ENCODE measurements at regions not wholly inside any gene's neighbourhood (a gene's known extent, or its start where the extent isn't known, plus 50 kb on each side); places are given as distances from the start of the nearest gene placed in this dataset.

GRCh38 chr2:104430852-104431251, 423.1 kb upstream of the POU3F3 start:
- Histone ChIP-seq H3K4me3 (ENCODE audit: low read length) (no peak overlapping the region), H3K27ac (ENCODE audit: low read depth, low read length) (no peak overlapping the region), H3K9ac (ENCODE audit: low read length) (no peak overlapping the region), H3K4me1 (ENCODE audit: control insufficient read depth, insufficient read depth, low read length) (no peaks in the 10 kb centered on the region), H3K36me3 (ENCODE audit: control insufficient read depth, insufficient read depth, low read length) (no peaks in the 10 kb centered on the region), H3K27me3 (ENCODE audit: control insufficient read depth, insufficient read depth, low read length) (no peaks in the 10 kb centered on the region)

GRCh38 chr2:104431701-104432121, 422.2 kb upstream of the POU3F3 start:
- no peaks in the 10 kb centered on the region for H3K36me3 ChIP-seq (ENCODE audit: control insufficient read depth, insufficient read depth, low read length)
- H3K4me3 ChIP-seq (ENCODE audit: low read length): no peak overlapping the region
- H3K4me1 ChIP-seq (ENCODE audit: control insufficient read depth, insufficient read depth, low read length): no peaks in the 10 kb centered on the region
- no peak overlapping the region for H3K27ac ChIP-seq (ENCODE audit: low read depth, low read length)
- no peaks in the 10 kb centered on the region for H3K27me3 ChIP-seq (ENCODE audit: control insufficient read depth, insufficient read depth, low read length)
- H3K9ac ChIP-seq (ENCODE audit: low read length): no peak overlapping the region

- Histone ChIP-seq H3K27ac (ENCODE audit: low read depth, low read length) (no peak overlapping the region), H3K36me3 (ENCODE audit: control insufficient read depth, insufficient read depth, low read length) (no peaks in the 10 kb centered on the region), H3K4me3 (ENCODE audit: low read length) (no peak overlapping the region), H3K4me1 (ENCODE audit: control insufficient read depth, insufficient read depth, low read length) (no peaks in the 10 kb centered on the region), H3K9ac (ENCODE audit: low read length) (no peak overlapping the region), H3K27me3 (ENCODE audit: control insufficient read depth, insufficient read depth, low read length) (no peaks in the 10 kb centered on the region)
These were observed 421.5 kb upstream of the POU3F3 start for GRCh38 chr2:104432401-104432800.

GRCh38 chr2:104432991-104433390, 420.9 kb upstream of the POU3F3 start:
- Histone ChIP-seq H3K9ac (ENCODE audit: low read length) (no peak overlapping the region), H3K36me3 (ENCODE audit: control insufficient read depth, insufficient read depth, low read length) (no peaks in the 10 kb centered on the region), H3K4me1 (ENCODE audit: control insufficient read depth, insufficient read depth, low read length) (no peaks in the 10 kb centered on the region), H3K27me3 (ENCODE audit: control insufficient read depth, insufficient read depth, low read length) (no peaks in the 10 kb centered on the region), H3K27ac (ENCODE audit: low read depth, low read length) (no peak overlapping the region), H3K4me3 (ENCODE audit: low read length) (no peak overlapping the region)

- Histone ChIP-seq H3K4me3 (ENCODE audit: low read length) (no peak overlapping the region), H3K36me3 (ENCODE audit: control insufficient read depth, insufficient read depth, low read length) (no peaks in the 10 kb centered on the region), H3K9ac (ENCODE audit: low read length) (no peak overlapping the region), H3K27ac (ENCODE audit: low read depth, low read length) (no peak overlapping the region), H3K27me3 (ENCODE audit: control insufficient read depth, insufficient read depth, low read length) (no peaks in the 10 kb centered on the region), H3K4me1 (ENCODE audit: control insufficient read depth, insufficient read depth, low read length) (no peaks in the 10 kb centered on the region)
These were observed 420.3 kb upstream of the POU3F3 start for GRCh38 chr2:104433657-104434056.

GRCh38 chr2:104434318-104434792, 419.6 kb upstream of the POU3F3 start:
- Histone ChIP-seq H3K27me3 (ENCODE audit: control insufficient read depth, insufficient read depth, low read length) (no peaks in the 10 kb centered on the region), H3K4me3 (ENCODE audit: low read length) (no peak overlapping the region), H3K27ac (ENCODE audit: low read depth, low read length) (no peak overlapping the region), H3K9ac (ENCODE audit: low read length) (no peak overlapping the region), H3K4me1 (ENCODE audit: control insufficient read depth, insufficient read depth, low read length) (no peaks in the 10 kb centered on the region), H3K36me3 (ENCODE audit: control insufficient read depth, insufficient read depth, low read length) (no peaks in the 10 kb centered on the region)

- no peaks in the 10 kb centered on the region for H3K27me3 ChIP-seq (ENCODE audit: control insufficient read depth, insufficient read depth, low read length)
- no peaks in the 10 kb centered on the region for H3K4me1 ChIP-seq (ENCODE audit: control insufficient read depth, insufficient read depth, low read length)
- H3K4me3 ChIP-seq (ENCODE audit: low read length): no peak overlapping the region
- H3K36me3 ChIP-seq (ENCODE audit: control insufficient read depth, insufficient read depth, low read length): no peaks in the 10 kb centered on the region
- H3K9ac ChIP-seq (ENCODE audit: low read length): no peak overlapping the region
- H3K27ac ChIP-seq (ENCODE audit: low read depth, low read length): no peak overlapping the region
These were observed 418.9 kb upstream of the POU3F3 start for GRCh38 chr2:104434966-104435365.

GRCh38 chr2:104438481-104438880, 415.4 kb upstream of the POU3F3 start:
- no peaks in the 10 kb centered on the region for H3K36me3 ChIP-seq (ENCODE audit: control insufficient read depth, insufficient read depth, low read length)
- no peak overlapping the region for H3K4me3 ChIP-seq (ENCODE audit: low read length)

GRCh38 chr2:104443145-104443544, 410.8 kb upstream of the POU3F3 start:
- H3K4me3 ChIP-seq (ENCODE audit: low read length): no peak overlapping the region
- no peaks in the 10 kb centered on the region for H3K4me1 ChIP-seq (ENCODE audit: control insufficient read depth, insufficient read depth, low read length)
- no peaks in the 10 kb centered on the region for H3K27me3 ChIP-seq (ENCODE audit: control insufficient read depth, insufficient read depth, low read length)
- H3K36me3 ChIP-seq (ENCODE audit: control insufficient read depth, insufficient read depth, low read length): no peaks in the 10 kb centered on the region
- H3K9ac ChIP-seq (ENCODE audit: low read length): no peak overlapping the region
- H3K27ac ChIP-seq (ENCODE audit: low read depth, low read length): no peak overlapping the region

More at GRCh38 chr2:104438481-104438880, 415.4 kb upstream of the POU3F3 start:
- no peak overlapping the region for H3K27ac ChIP-seq (ENCODE audit: low read depth, low read length)
- no peaks in the 10 kb centered on the region for H3K27me3 ChIP-seq (ENCODE audit: control insufficient read depth, insufficient read depth, low read length)
- H3K9ac ChIP-seq (ENCODE audit: low read length): no peak overlapping the region
- H3K4me1 ChIP-seq (ENCODE audit: control insufficient read depth, insufficient read depth, low read length): no peaks in the 10 kb centered on the region

GRCh38 chr2:104444392-104444791, 409.5 kb upstream of the POU3F3 start:
- no peaks in the 10 kb centered on the region for H3K36me3 ChIP-seq (ENCODE audit: control insufficient read depth, insufficient read depth, low read length)
- no peak overlapping the region for H3K4me3 ChIP-seq (ENCODE audit: low read length)
- no peaks in the 10 kb centered on the region for H3K4me1 ChIP-seq (ENCODE audit: control insufficient read depth, insufficient read depth, low read length)
- no peak overlapping the region for H3K9ac ChIP-seq (ENCODE audit: low read length)
- no peak overlapping the region for H3K27ac ChIP-seq (ENCODE audit: low read depth, low read length)
- H3K27me3 ChIP-seq (ENCODE audit: control insufficient read depth, insufficient read depth, low read length): no peaks in the 10 kb centered on the region

- Histone ChIP-seq H3K9ac (ENCODE audit: low read length) (no peak overlapping the region), H3K4me1 (ENCODE audit: control insufficient read depth, insufficient read depth, low read length) (no peaks in the 10 kb centered on the region), H3K27me3 (ENCODE audit: control insufficient read depth, insufficient read depth, low read length) (no peaks in the 10 kb centered on the region), H3K4me3 (ENCODE audit: low read length) (no peak overlapping the region), H3K27ac (ENCODE audit: low read depth, low read length) (no peak overlapping the region), H3K36me3 (ENCODE audit: control insufficient read depth, insufficient read depth, low read length) (no peaks in the 10 kb centered on the region)
These were observed 409.0 kb upstream of the POU3F3 start for GRCh38 chr2:104444889-104445288.

- no peaks in the 10 kb centered on the region for H3K4me1 ChIP-seq (ENCODE audit: control insufficient read depth, insufficient read depth, low read length)
- H3K27ac ChIP-seq (ENCODE audit: low read depth, low read length): no peak overlapping the region
- H3K4me3 ChIP-seq (ENCODE audit: low read length): no peak overlapping the region
- no peaks in the 10 kb centered on the region for H3K27me3 ChIP-seq (ENCODE audit: control insufficient read depth, insufficient read depth, low read length)
- H3K36me3 ChIP-seq (ENCODE audit: control insufficient read depth, insufficient read depth, low read length): no peaks in the 10 kb centered on the region
- H3K9ac ChIP-seq (ENCODE audit: low read length): no peak overlapping the region
These were observed 406.0 kb upstream of the POU3F3 start for GRCh38 chr2:104447831-104448434.

- H3K9ac ChIP-seq (ENCODE audit: low read length): no peak overlapping the region
- no peaks in the 10 kb centered on the region for H3K4me1 ChIP-seq (ENCODE audit: control insufficient read depth, insufficient read depth, low read length)
- H3K27ac ChIP-seq (ENCODE audit: low read depth, low read length): no peak overlapping the region
- no peaks in the 10 kb centered on the region for H3K27me3 ChIP-seq (ENCODE audit: control insufficient read depth, insufficient read depth, low read length)
- H3K4me3 ChIP-seq (ENCODE audit: low read length): no peak overlapping the region
- no peaks in the 10 kb centered on the region for H3K36me3 ChIP-seq (ENCODE audit: control insufficient read depth, insufficient read depth, low read length)
These were observed 405.1 kb upstream of the POU3F3 start for GRCh38 chr2:104448661-104449440.
